NCI-H510A (cell line): ENCODE measurements at regions not wholly inside any gene's neighbourhood (a gene's known extent, or its start where the extent isn't known, plus 50 kb on each side); places are given as distances from the start of the nearest gene placed in this dataset.
A peak's percentile ranks its signal among the peaks of the same experiment; 100 is the strongest.

Experiments used
- DNase-seq: peaks from one replicate; lab custom pipeline; 2025; lab: John Stamatoyannopoulos, UW

DNA sequence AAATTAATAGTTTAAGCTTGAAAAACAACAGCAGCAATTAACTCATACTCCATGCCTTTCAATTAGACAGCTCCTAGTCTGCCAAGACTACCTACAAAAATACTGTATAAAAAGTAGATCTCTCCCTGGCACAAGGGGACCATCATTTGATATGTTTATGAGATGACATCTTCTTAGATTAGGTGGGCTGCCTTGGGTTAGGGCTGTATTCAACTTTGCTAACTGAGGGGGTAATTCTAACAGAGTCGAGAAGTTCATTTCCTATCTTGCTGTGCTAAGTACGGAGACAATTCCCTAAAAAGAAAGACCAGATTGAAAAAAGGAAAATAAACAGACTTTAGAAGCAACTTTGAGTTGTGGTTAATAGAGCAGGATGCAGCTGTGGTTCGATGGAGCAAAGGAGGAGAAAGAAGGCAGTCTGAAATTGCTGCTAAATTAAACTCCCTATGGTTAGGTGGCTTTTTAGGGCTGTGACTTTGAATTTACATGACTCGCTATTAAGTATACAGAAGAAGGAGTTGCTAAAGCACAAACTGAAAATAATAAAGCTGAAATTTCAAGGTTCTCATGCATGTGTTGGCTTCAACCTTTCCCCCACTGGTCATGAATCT is 75.4 kb downstream of the CDC7 start:
- DNase-seq = no peak

DNA sequence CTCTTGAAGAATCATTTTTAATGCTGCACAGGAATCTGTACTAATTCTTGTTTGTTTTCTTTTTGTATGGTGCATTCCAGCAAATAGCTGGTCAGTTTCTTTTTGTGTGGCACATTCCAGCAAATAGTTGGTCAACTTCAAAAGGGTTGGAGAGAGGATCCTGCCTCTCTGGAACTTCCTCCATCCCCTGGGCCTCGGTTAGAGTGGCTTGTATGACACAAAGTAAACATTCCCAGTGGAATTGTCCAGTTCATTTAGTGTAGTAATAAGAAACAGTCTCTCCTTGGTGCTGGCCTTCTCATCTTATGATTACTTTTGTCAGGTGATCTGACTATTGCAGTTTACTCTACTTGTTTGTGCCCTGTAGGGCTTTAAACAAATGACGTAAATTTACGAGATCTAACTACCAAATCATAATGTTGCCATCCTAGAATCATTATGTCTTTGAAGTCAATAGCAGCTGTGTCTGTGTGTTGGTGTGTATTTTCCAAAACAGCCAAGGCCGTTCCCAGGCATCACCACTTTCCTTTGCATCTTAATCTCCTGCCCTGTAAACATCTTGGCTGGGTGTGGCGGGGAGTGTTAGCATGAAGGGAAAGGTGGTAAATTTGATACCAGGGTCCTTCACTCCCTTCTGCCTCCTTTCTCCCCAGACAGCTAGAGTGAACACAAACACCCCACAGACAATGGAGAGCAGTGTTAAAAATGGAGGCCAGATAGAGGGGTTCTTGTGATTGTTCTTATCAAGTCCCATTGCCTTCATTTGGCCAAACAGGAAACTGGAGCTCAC is 77.9 kb downstream of the CDC7 start:
- DNase-seq = no peak

DNA sequence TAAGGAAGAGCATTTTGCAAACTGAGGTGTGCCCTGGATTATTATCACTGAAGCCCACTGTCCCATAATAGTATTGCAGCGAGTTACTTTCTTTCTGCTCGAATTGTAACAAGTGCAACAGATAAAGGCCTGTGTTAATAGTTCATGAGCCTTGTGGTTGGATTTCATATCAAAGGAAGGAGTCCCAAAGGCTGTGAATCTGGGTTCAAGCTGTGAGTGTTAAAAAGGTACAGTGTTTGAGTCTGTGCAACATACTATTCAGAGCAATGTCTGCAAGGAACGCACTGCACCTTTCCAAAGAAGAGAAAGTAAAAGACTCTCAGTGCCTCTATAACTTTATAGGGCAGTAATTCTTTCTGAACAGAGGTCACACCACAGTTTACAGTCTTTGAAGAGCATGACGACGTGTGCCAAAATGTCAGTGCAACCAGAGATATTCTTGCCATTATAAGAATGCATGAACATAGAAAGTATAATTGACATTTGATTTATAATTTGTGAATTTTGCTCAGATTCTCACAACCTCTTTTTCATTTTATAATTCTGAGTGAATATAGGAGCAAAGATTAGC is 79.1 kb downstream of the CDC7 start:
- DNase-seq = no peak

DNA sequence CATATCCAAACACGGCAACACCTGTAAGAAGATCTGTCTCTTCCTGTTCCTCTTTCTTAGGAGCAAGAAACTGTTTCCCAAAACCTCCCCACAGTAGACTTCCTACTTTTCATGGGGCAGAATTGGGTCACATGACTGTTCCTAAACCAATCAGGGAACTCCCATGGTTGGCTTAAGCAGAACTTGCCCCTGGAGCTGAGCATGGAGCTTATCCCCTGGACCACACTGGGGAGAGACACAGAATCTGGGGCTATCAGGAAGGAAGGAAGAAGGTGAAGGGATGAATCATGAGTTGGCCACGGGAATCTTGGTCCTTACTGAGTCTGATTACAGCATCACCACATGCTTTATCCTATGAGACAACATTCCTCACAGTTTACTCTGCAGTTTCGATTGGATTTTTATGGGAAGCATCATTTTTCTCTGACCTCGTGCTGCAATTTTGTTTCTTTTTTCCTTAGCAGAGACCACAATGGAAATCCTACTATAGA is 81.8 kb downstream of the CDC7 start:
- DNase-seq = no peak

DNA sequence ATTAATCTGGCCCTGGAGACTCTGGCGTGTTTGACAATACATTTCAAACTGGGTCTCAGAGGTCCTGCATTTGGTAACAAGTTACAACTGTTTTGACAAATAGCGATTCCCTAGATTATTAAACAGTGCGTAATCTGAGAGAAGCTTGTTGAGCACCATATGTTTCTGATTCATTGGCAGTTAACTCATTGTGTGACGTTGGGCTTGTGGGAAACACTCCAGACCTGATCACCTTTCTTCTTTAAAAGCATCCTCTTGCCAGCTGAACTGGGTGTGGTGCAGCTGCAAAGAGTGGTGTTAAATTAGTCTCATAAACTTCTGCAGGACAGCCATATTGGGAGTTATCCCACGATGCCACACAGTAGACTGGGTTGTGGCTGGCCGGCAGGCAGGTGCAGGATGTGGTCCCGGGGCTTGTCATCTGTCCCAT is 82.7 kb downstream of the CDC7 start:
- peak; percentile 21 for DNase-seq

DNA sequence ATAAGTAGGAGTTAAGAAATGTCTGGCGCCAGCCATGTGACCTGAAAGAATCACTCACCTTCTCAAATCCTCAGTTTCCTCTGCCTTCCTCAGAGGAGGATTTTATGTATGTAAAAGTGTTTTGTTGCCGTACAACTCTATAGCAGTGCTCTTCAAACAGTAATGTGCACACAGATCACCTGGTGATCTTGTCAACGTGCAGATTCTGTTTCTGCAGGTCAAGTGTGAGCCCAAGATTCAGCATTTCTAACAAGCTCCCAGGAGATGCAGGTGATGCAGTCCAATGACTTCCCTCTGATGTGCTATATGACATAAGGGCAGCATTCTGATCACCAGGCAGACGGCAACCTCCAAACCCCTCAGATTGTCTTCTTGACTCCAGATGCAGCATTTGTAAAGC is 83.7 kb downstream of the CDC7 start:
- no peak for DNase-seq

DNA sequence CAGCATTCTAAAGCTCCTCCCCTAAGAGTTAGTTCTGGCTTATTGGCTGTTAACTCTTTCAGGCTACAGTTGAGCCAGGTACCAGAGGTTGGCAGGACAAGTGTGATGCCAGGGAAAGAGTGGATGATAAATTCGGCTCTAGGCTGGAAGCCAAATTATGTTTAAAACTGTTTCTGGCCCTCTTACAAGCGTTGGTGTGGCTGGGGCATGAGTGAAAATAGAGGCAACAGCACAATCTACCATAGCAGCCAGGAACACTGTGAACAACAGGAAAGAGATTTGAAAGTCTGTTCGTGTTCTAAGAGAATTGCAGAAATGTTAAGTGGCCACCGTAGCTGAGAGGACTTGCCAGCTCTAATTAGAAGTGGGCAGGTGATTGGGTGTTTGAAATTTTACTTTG is 84.2 kb downstream of the CDC7 start:
- no peak for DNase-seq

DNA sequence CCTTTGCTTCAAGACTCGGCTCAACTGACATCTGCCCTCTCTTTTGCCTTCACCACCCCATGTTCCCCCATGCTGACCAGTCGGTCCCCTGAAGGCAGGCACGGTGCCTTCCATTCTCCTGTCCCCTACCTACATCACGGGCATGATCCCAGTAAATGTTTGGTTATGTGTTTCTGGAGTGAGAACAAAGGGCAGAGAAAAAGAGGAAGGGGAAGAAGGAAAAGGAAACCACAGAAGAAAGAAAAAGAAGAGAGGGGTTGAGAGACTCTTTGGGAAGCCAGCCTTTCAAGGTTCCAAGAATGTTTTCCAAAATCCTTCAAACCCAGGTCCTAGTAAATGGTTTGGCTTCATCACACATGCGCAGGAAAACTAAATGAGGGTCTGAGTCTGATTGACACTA is 84.9 kb downstream of the CDC7 start:
- no peak for DNase-seq

DNA sequence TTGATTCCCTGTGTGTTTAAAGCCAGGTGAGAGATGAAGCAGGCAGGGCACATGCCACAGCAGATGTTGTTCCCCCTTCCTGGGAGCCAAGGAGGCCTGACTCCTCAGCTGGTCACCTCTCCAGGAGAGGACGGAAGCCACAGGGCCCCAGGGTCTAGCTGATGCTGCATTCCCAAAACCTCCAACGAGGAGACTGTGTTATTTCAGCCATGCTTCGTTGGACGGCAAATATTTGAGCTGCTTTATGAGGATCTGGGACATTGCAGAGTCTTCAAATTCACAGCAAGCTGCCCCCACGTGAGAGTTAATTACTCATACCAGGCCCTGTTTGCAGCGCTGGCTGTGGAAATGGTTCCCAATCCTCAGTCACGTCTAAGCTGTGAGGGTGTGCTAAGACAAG is 85.3 kb downstream of the CDC7 start:
- no peak for DNase-seq

DNA sequence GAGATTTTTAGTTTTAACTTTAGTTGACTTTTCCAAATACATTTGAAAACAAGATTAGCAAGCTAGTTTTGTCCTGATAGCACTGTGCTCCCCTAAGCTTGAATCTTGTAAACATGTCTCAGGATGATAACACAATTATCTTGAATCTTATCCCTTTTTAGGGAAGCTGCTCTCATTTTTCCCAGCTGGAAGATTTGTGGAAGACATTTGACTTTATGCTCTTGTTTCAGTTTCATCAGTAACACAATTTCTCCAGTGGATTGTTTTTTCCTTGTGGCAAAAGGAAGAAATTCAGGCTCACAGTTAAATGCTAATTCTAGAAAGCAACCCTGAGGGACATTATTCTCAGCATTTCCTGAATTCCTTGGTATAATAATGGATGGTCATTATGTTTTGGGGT is 88.8 kb downstream of the CDC7 start:
- no peak for DNase-seq

DNA sequence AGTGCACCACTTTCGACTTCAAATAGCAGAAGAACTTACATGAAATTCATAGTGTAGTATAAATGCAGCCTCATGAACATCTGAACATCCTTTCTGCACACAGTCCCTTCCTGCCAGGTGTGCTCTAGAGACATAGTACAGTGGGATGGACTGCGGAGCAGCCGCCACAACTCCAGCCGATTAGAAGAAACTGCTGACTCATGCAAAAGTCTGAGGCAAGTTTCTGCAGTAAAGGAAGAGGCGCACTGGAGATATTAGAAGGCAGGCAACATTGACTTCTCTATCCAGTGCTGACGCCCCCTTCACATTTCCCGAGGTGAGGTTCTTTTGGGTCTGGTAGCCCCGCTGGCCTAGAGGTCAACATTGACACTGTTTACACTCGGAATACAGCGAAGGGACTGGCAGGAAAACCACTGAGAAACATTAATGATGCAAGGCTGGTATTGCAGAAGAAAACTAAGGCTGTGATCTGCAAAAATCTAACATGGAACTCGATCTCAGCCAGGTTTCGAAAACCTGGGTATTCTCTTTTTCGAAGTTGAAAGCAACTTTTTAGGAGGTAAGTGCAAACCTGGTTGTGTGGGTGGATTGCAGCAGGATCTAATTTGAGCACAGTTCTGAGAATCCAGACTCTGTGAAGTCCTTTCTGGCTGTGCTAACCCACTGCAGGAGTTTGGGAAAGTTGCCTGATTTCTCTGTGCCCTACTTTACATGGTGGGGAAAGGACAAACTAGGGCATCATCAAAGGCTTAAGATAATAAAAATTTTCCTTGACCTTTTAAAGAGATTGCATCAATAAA is 90.7 kb downstream of the CDC7 start:
- peak; percentile 22 for DNase-seq

DNA sequence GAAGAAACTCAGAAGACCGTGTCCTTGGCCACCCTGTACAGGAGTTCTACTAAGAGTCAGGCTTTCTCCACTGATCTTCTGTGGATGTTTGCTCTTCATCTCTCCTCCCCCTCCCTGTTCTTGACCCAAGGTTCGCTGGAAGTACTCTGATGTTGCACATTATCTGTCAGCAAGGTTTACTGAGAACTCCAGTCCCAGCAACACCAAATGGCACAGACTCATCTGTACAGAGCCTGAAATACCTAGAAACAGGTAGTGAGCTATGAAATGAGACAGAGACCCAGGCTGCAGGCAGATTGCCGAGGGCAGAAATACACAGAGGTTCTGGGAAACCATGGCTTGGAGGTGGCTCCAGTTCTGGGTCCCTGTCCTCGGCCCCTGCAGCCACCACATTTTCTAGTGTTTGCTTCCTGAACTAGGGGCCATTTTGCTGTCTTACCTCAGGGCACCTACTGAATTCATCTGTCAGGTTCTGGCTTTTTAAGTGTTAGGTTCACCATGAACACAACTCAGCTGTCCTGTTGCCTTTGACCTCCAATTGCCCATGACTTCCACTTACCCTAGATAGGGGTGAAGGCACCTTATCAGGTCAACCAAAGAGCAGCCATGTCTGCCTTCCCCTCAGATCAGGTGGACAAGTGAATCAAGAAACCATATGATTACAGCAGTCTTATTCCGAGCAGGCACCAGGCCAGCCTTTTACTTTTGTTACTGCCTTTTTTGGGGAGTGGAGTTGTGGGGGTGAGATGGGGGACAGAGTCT is 92.2 kb downstream of the CDC7 start:
- no peak for DNase-seq

DNA sequence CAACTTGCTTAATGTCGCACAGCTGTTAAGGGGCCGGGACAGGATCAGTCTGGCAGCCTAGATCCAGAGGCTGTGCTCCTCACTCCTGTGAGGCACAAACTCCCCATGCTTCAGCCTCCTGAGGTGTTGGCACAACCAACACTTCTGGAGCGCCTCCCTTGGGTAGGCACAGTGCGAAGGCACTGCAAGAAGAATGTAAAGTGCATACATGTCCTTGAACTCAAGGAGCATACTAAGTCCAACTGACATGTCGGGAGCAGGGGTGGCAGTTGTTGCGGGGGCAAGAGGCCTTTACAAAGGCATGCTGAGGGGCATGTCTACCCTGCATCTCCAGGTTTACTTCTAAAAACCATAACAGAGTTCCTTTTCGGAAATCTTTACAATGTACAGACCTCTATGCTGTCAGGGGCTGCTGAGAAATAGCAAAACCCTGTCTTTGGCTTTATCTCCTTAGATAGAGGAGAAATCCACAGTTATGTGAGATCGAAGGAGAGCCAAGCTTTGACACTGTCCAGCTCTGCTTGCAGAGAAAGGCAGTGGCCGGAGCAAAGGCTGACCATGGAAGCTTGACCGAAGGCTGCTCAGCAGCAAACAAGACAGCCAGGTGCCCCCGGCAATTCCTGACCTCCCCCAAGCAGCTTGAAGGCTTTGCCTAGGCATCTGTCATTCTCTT is 93.9 kb downstream of the CDC7 start:
- no peak for DNase-seq

DNA sequence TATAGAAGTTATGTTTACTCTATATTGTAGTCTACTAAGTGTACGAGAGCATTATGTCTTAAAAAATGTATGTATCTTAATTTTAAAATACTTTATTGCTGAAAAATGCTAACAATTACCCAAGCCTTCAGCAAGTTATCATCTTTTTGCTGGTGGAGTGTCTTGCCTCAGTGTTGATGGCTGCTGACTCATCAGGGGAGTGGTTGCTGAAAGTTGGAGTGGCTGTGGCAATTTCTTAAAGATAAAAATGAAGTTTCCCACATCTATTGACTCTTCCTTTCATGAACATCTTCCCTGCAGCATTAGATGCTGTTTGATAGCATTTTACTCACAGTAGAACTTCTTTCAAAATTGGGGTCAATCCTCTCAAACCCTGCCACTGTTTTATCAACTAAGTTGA is 95.8 kb downstream of the CDC7 start:
- DNase-seq = no peak

DNA sequence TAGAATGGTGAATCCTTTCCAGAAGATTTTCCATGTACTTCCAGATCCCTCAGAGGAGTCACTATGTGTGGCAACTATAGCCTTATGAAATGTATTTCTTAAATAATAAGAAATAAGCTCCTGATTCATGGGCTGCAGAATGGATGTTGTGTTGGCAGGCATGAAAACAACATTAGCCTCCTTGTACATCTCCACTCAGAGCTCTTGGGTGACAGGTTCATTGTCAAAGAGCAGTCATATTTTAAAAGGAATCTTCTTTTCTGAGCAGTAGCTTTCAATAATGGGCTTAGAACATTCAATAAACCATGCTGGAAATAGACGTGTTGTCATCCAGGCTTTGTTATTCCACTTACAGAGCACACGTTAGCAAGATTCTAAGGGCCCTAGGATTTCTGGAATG is 96.6 kb downstream of the CDC7 start:
- DNase-seq = no peak

DNA sequence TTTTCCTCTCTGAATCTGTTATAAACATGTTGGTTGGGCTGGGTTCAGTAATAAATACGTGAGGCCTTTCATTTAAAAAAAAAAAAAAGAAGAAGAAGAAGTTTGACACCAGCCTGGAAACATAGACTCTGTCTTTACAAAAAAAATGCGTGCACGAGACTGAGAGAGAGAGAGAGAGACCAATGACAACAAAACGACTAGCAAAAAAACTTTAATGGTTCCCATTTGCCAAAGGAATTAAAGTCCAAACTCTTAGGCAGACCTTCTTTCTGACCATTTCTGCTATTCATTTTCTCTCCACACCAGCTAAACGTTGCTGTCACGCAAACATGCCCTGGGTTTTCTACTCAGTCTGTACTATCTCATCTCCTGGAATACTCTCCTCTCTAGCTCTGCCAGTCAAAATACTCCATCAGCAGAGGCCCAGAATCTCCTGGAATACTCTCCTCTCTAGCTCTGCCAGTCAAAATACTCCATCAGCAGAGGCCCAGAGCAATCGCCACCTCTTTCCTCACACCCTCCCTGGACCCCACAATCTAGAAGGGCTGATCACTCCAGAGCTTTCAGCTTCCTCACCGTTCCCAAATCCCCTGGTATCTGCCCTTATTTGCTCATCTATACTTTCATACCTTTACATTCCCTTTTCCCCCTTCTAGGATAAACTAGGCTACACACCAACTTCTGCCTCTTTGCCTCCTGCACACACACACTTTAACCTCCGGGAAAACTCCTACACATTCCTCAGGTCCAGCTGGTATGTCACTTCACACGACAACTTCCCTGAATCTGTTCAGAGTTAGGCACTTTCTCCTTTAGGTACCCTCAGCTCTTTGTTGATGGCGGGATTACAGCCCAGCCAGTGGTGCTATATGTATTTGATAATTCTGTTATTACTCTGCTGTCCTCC is 100.0 kb downstream of the CDC7 start:
- no peak for DNase-seq

DNA sequence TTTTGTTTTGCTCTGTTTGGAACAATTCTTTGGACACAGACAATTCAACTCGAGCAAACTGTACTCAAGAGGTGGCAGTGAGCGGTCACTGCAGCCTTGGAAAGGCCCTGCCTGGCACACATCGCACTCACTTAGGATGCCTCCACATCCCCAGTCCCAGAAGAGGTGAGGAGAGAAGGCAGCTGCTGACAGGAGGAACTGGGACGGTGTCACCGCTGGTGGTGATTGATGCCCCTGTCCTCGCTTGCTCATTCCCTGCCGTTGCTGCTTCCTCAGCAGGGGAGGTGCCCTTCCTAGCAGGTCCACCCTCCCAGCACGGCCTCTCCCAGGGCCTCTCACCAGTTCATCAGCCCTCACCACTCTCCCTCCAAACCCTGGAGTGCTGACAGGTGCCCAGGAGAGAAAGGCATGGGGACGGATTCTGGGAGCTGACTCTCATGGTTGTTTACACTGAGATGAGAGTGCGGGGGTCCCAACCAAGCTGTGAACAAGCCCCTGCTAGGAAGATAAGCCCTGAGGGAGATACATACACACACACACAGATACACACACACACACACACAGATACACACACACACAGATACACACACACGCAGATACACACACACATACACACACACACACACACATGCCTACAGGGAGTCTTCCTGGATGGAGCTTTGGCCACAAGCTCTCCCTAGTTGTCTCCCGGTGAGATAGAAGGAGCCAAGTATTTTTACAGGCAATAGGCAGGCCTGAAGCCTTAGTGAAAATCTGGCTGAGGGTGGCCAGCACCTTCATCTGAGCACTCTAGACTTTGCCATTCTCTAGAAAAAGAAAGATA is 101.1 kb downstream of the CDC7 start:
- DNase-seq = no peak

DNA sequence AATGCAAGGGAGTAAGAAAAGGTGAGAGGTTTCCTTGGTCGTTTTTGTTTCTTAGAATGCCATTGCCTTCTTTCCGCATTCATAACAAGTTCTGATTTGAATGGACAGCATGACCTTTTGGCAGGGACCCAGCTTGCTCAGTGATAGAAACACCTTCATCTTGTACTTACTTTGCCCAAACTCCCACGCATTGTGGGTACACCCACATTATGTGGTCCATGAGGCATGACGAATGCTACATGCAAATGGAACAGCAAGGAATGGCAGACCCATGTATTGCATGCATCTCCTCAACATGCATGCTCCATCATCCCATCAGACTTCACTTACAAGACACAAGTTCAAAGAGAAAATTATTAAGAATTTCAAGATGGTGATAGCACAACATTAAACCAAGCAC is 102.8 kb downstream of the CDC7 start:
- DNase-seq = no peak

DNA sequence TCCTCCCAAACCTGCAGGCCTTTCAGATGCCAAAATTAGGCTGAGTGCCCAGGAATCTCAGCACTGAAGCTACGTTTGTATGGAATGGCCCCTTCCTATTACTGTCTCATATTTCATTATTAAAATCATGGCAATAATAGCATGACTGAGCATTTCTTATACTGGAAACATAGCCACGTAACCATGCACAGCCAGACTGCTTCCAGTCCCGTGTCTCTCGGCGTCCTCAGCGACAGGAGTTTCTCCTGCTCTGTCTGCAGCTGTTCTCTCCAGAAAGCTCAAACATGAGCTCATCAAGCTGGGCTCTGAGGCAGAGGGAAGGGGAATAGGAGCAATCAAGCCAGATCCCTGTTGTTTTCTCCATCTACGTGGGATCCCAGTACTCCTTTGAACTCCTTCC is 104.0 kb downstream of the CDC7 start:
- DNase-seq = no peak
